CD14-positive monocyte (primary cell): ENCODE measurements at regions not wholly inside any gene's neighbourhood (a gene's known extent, or its start where the extent isn't known, plus 50 kb on each side); places are given as distances from the start of the nearest gene placed in this dataset.

ENCODE experiments used
- DNase-seq, 3 donors: peaks; one replicate each; pipeline ENCODE4 v3.0.0-alpha.2; 2011 to 2022
- H2AFZ ChIP-seq: 2 replicates; pipeline ENCODE4 v1.6.0; 2012; ENCODE audit warnings: mild to moderate bottlenecking, low read depth, low read length, inconsistent platforms; ENCODE audit not compliant: insufficient read depth, poor library complexity, severe bottlenecking
- H3K27ac ChIP-seq, 2 donors: 1 replicate in 1 of 2; 2 replicates in 1 of 2; pipeline ENCODE4 v1.5.1; 2012 to 2013; ENCODE audit warnings: low read length in 2 of 2, control low read depth in 1 of 2, inconsistent platforms in 1 of 2, low read depth in 1 of 2, mild to moderate bottlenecking in 1 of 2
- H3K27me3 ChIP-seq, 2 donors: one replicate each; pipeline versions ENCODE4 v1.6.0 to v1.6.1; 2011 to 2013; ENCODE audit warnings: low read length in 2 of 2; ENCODE audit not compliant: control insufficient read depth in 2 of 2, insufficient read depth in 2 of 2
- H3K36me3 ChIP-seq, 2 donors: replicated peaks in 1 of 2; 1 replicate in 1 of 2; 2 replicates in 1 of 2; pipeline versions ENCODE4 v1.5.1 to v1.6.1; 2012 to 2013; ENCODE audit warnings: low read length in 2 of 2, control low read depth in 1 of 2, inconsistent platforms in 1 of 2, mild to moderate bottlenecking in 1 of 2; ENCODE audit not compliant: insufficient read depth in 2 of 2, control insufficient read depth in 1 of 2
- H3K4me1 ChIP-seq, 2 donors: 1 replicate in 1 of 2; 2 replicates in 1 of 2; pipeline versions ENCODE4 v1.5.1 to v1.6.1; 2012 to 2013; ENCODE audit warnings: low read length in 2 of 2, control low read depth in 1 of 2, inconsistent platforms in 1 of 2, mild to moderate bottlenecking in 1 of 2, moderate library complexity in 1 of 2; ENCODE audit not compliant: insufficient read depth in 2 of 2, control insufficient read depth in 1 of 2
- H3K4me2 ChIP-seq: replicated peaks from 2 replicates; pipeline ENCODE3; 2012; ENCODE audit warnings: low read length, moderate library complexity, mild to moderate bottlenecking; ENCODE audit not compliant: poor library complexity, severe bottlenecking; ENCODE audit errors: extremely low read depth
- H3K4me3 ChIP-seq, 3 experiments: fragments of 200-600 bp in 1 of 3; sonication (generic) in 1 of 3; replicated peaks in 1 of 3; 1 replicate in 2 of 3; 2 replicates in 1 of 3; pipeline ENCODE4 v1.5.1; 2011 to 2013; ENCODE audit warnings: low read length in 3 of 3, mild to moderate bottlenecking in 3 of 3, control low read depth in 2 of 3, low read depth in 2 of 3, inconsistent platforms in 1 of 3, moderate library complexity in 1 of 3
- H3K79me2 ChIP-seq: 2 replicates; pipeline ENCODE4 v1.6.0; 2012; ENCODE audit warnings: mild to moderate bottlenecking, control low read depth, inconsistent platforms, low read length, moderate library complexity; ENCODE audit not compliant: insufficient read depth
- H3K9ac ChIP-seq: 2 replicates; pipeline ENCODE4 v1.6.0; 2017; ENCODE audit warnings: low read length, mild to moderate bottlenecking; ENCODE audit not compliant: insufficient read depth, poor library complexity, severe bottlenecking
- H3K9me3 ChIP-seq, 2 donors: replicated peaks in 1 of 2; 1 replicate in 1 of 2; 2 replicates in 1 of 2; pipeline versions ENCODE4 v1.5.1 to v1.6.1; 2012 to 2013; ENCODE audit warnings: low read length in 2 of 2, control low read depth in 1 of 2; ENCODE audit not compliant: control insufficient read depth in 1 of 2, insufficient read depth in 1 of 2
- H4K20me1 ChIP-seq: 2 replicates; pipeline ENCODE4 v1.6.0; 2012; ENCODE audit warnings: mild to moderate bottlenecking, low read length, control low read depth, moderate library complexity; ENCODE audit not compliant: insufficient read depth
- H3K27ac Mint-ChIP-seq, 7 donors: one replicate each; pipeline ENCODE4 v1.8.0; 2020; ENCODE audit warnings: mild to moderate bottlenecking in 7 of 7, mixed read lengths in 7 of 7, moderate library complexity in 6 of 7, inconsistent platforms in 2 of 7
- H3K27me3 Mint-ChIP-seq, 3 donors: one replicate each; pipeline ENCODE4 v1.8.0; 2021 to 2022; ENCODE audit warnings: low read depth in 3 of 3, mild to moderate bottlenecking in 3 of 3, mixed read lengths in 3 of 3, moderate library complexity in 3 of 3, inconsistent platforms in 1 of 3
- H3K36me3 Mint-ChIP-seq, 2 donors: one replicate each; pipeline ENCODE4 v1.8.0; 2020; ENCODE audit warnings: mixed read lengths in 2 of 2, inconsistent platforms in 1 of 2, mild to moderate bottlenecking in 1 of 2
- H3K4me1 Mint-ChIP-seq: one replicate; pipeline ENCODE4 v1.8.0; 2020; ENCODE audit warnings: mild to moderate bottlenecking, mixed read lengths
- H3K4me3 Mint-ChIP-seq, 2 donors: one replicate each; pipeline ENCODE4 v1.8.0; 2020; ENCODE audit warnings: mild to moderate bottlenecking in 2 of 2, mixed read lengths in 2 of 2, moderate library complexity in 1 of 2
- H3K9me3 Mint-ChIP-seq, 7 donors: one replicate each; pipeline ENCODE4 v1.8.0; 2020 to 2022; ENCODE audit warnings: mixed read lengths in 7 of 7, mild to moderate bottlenecking in 6 of 7, moderate library complexity in 6 of 7, inconsistent platforms in 2 of 7
- CTCF ChIP-seq: fragments of 200-600 bp; IDR thresholded peaks from one replicate; pipeline ENCODE4 v1.8.0; 2022; ENCODE audit warnings: antibody characterized with exemption, mild to moderate bottlenecking
- WGBS: methylation state at CpG from one replicate; pipeline ENCODE4 v1.1.5; 2013; ENCODE audit warnings: missing lambda C conversion rate; ENCODE audit not compliant: insufficient coverage; 5-methylcytosine and 5-hydroxymethylcytosine counted together
- intact Hi-C, 2 donors: fragments of 100-400 bp; cut with micrococcal nuclease; formaldehyde crosslinking; loops; one replicate each; pipeline versions ENCODE4 v1.15.0 to v1.15.1; 2023

- H3K27ac ChIP-seq: no peak overlapping the region
- H3K36me3 Mint-ChIP-seq: no peaks in the 10 kb centered on the region
- no peak overlapping the region for H2AFZ ChIP-seq
- peaks cover 8 to 23% (median 15%) of the 10 kb centered on the region in 3 donors for H3K27me3 Mint-ChIP-seq
- H3K79me2 ChIP-seq: no peaks in the 10 kb centered on the region
- no CpG with 5 or more reads among the region's 2 CpGs for whole genome bisulfite sequencing
- H4K20me1 ChIP-seq: no peaks in the 10 kb centered on the region
- peaks cover 0 to 2% of the 10 kb centered on the region in 2 donors for H3K27me3 ChIP-seq
- H3K9me3 ChIP-seq: no peaks in the 10 kb centered on the region
- intact Hi-C loops: no loop called here
- H3K9me3 Mint-ChIP-seq: peaks cover 0 to 7% (median 2%) of the 10 kb centered on the region in 7 donors
- no peaks in the 10 kb centered on the region for H3K4me1 ChIP-seq
- H3K4me1 Mint-ChIP-seq: no peaks in the 10 kb centered on the region
- no peak overlapping the region for H3K27ac Mint-ChIP-seq
- no peak overlapping the region for H3K4me3 ChIP-seq
- no peak overlapping the region for H3K4me2 ChIP-seq
- no peak for DNase-seq
- H3K9ac ChIP-seq: no peak overlapping the region
- no peak overlapping the region for H3K4me3 Mint-ChIP-seq
- TF ChIP-seq CTCF: no peak
- no peaks in the 10 kb centered on the region for H3K36me3 ChIP-seq
These were observed 72.6 kb downstream of the PALM2AKAP2 start for GRCh38 chr9:109852556-109852955.

- no peak overlapping the region for H3K27ac ChIP-seq
- H3K9ac ChIP-seq: no peak overlapping the region
- no peak overlapping the region for H3K4me3 ChIP-seq
- DNase-seq: no peak
- H3K4me1 Mint-ChIP-seq: no peaks in the 10 kb centered on the region
- no peak overlapping the region for H3K4me3 Mint-ChIP-seq
- peaks cover 5 to 11% (median 10%) of the 10 kb centered on the region in 3 donors for H3K27me3 Mint-ChIP-seq
- H2AFZ ChIP-seq: no peak overlapping the region
- H3K9me3 Mint-ChIP-seq: peaks cover 0 to 5% (median 2%) of the 10 kb centered on the region in 7 donors
- H3K4me1 ChIP-seq: no peaks in the 10 kb centered on the region
- H3K79me2 ChIP-seq: no peaks in the 10 kb centered on the region
- H3K27ac Mint-ChIP-seq: no peak overlapping the region
- no peaks in the 10 kb centered on the region for H3K36me3 ChIP-seq
- no peaks in the 10 kb centered on the region for H3K36me3 Mint-ChIP-seq
- no CpG with 5 or more reads among the region's 2 CpGs for WGBS
- H3K27me3 ChIP-seq: peaks cover 4% of the 10 kb centered on the region in 2 donors
- H3K9me3 ChIP-seq: no peaks in the 10 kb centered on the region
- H4K20me1 ChIP-seq: no peaks in the 10 kb centered on the region
- no peak for TF ChIP-seq CTCF
- intact Hi-C loops: no loop called here
- no peak overlapping the region for H3K4me2 ChIP-seq
These were observed 75.5 kb downstream of the PALM2AKAP2 start for GRCh38 chr9:109855540-109855939.
